Esophagus (tissue), 2 donors: ENCODE measurements at regions not wholly inside any gene's neighbourhood (a gene's known extent, or its start where the extent isn't known, plus 50 kb on each side); places are given as distances from the start of the nearest gene placed in this dataset.

Experiments
- H3K27ac ChIP-seq, 2 donors: one replicate each; pipeline ENCODE4 v1.5.1; 2013; ENCODE audit warnings: low read depth in 2 of 2, mild to moderate bottlenecking in 2 of 2, inconsistent platforms in 1 of 2, low read length in 1 of 2, moderate library complexity in 1 of 2
- H3K27me3 ChIP-seq, 2 donors: one replicate each; pipeline ENCODE4 v1.6.1; 2013; ENCODE audit warnings: low read length in 2 of 2, control low read depth in 1 of 2, mild to moderate bottlenecking in 1 of 2; ENCODE audit not compliant: insufficient read depth in 2 of 2, control insufficient read depth in 1 of 2
- H3K36me3 ChIP-seq, 2 donors: one replicate each; pipeline ENCODE4 v1.6.1; 2013; ENCODE audit warnings: low read length in 1 of 2; ENCODE audit not compliant: control insufficient read depth in 2 of 2, insufficient read depth in 2 of 2
- H3K4me1 ChIP-seq, 2 donors: one replicate each; pipeline ENCODE4 v1.6.1; 2013; ENCODE audit warnings: low read length in 1 of 2; ENCODE audit not compliant: control insufficient read depth in 2 of 2, insufficient read depth in 2 of 2
- H3K4me3 ChIP-seq, 2 donors: one replicate each; pipeline ENCODE4 v1.5.1; 2013; ENCODE audit warnings: low read length in 2 of 2, mild to moderate bottlenecking in 2 of 2, low read depth in 1 of 2, moderate library complexity in 1 of 2
- H3K9me3 ChIP-seq, 2 donors: one replicate each; pipeline ENCODE4 v1.6.1; 2013; ENCODE audit warnings: mild to moderate bottlenecking in 2 of 2, low read depth in 1 of 2, low read length in 1 of 2, moderate library complexity in 1 of 2; ENCODE audit not compliant: control insufficient read depth in 2 of 2, insufficient read depth in 1 of 2
- WGBS, 2 donors: extraction: QIAGEN DNeasy Blood & Tissue Kit; methylation state at CpG; one replicate each; pipeline ENCODE4 v1.1.7; 2013; 5-methylcytosine and 5-hydroxymethylcytosine counted together
- donor health status: healthy with polysubstance abuse.
- donor health status: Bipolar disorder and iron deficiency.

GRCh38 chr2:41502752-41503151 is 545.1 kb upstream of the PKDCC start:
- H3K27me3 ChIP-seq = no peaks in the 10 kb centered on the region
- no peak overlapping the region for H3K4me3 ChIP-seq
- WGBS, 2 donors = 85 to 90% methylated on average over 1 of the region's 1 CpG
- no peaks in the 10 kb centered on the region for H3K4me1 ChIP-seq
- H3K36me3 ChIP-seq = no peaks in the 10 kb centered on the region
- H3K27ac ChIP-seq = no peak overlapping the region
- H3K9me3 ChIP-seq = peaks cover 0 to 2% of the 10 kb centered on the region in 2 donors

DNA sequence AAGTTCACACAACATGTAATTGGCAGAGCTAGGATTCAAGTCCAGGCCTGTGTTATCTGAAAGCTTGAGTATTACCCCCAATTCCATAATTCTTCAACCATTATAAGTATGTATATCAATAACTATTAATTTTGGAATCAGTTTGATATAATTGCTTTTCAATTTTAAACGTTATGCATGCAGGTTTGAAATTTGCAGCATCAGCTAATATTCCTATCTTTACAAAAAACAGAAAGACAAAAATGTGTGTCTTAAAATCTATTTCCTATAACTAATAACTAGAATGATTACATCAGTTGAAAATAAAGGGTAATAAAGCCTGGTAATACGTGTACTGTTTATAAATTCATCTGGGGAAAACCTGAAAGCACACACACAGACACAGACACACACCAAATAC is 543.3 kb upstream of the PKDCC start:
- Histone ChIP-seq H3K27me3 (no peaks in the 10 kb centered on the region), H3K36me3 (no peaks in the 10 kb centered on the region), H3K4me1 (no peaks in the 10 kb centered on the region), H3K4me3 (no peak overlapping the region), H3K27ac (no peak overlapping the region), H3K9me3 (no peaks in the 10 kb centered on the region)
- WGBS, 2 donors = 70 to 79% methylated on average over 2 of the region's 2 CpGs

GRCh38 chr2:41510108-41510507 is 537.7 kb upstream of the PKDCC start:
- H3K27ac ChIP-seq = no peak overlapping the region
- H3K27me3 ChIP-seq = no peaks in the 10 kb centered on the region
- H3K9me3 ChIP-seq = no peaks in the 10 kb centered on the region
- no peaks in the 10 kb centered on the region for H3K4me1 ChIP-seq
- no peaks in the 10 kb centered on the region for H3K36me3 ChIP-seq
- WGBS, 2 donors = 25 to 30% methylated on average over 4 of the region's 4 CpGs
- H3K4me3 ChIP-seq = no peak overlapping the region

GRCh38 chr2:41521211-41521610 is 526.6 kb upstream of the PKDCC start:
- Histone ChIP-seq H3K9me3 (no peaks in the 10 kb centered on the region), H3K4me1 (no peaks in the 10 kb centered on the region), H3K4me3 (no peak overlapping the region), H3K36me3 (no peaks in the 10 kb centered on the region), H3K27me3 (no peaks in the 10 kb centered on the region), H3K27ac (no peak overlapping the region)

GRCh38 chr2:41527525-41528323 is 520.1 kb upstream of the PKDCC start:
- H3K36me3 ChIP-seq = no peaks in the 10 kb centered on the region
- H3K27ac ChIP-seq = no peak overlapping the region
- no peaks in the 10 kb centered on the region for H3K27me3 ChIP-seq
- no peaks in the 10 kb centered on the region for H3K4me1 ChIP-seq
- no peak overlapping the region for H3K4me3 ChIP-seq
- WGBS, 2 donors = 84 to 85% methylated on average over 6 of the region's 6 CpGs
- no peaks in the 10 kb centered on the region for H3K9me3 ChIP-seq

DNA sequence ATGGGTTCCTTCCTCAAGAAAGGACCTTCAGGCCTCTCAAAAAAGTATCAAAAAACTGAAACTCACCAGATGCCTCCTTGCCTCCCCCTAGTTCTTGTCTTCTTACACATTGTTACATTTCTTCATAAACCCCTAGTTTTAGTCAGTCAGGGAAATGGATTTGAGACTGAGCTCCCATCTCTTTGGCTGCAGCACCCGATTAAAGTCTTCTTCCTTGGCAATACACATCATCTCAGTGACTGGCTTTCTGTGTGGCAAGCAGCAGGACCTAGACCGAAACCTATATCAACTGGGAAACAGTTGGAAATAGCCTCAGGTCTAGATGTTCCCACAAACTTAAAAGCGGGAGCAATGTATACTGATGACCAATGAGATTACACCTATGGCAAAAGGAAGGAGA is 512.2 kb upstream of the PKDCC start:
- Histone ChIP-seq H3K27ac (no peak overlapping the region), H3K27me3 (no peaks in the 10 kb centered on the region), H3K9me3 (no peaks in the 10 kb centered on the region), H3K36me3 (no peaks in the 10 kb centered on the region), H3K4me3 (no peak overlapping the region), H3K4me1 (no peaks in the 10 kb centered on the region)
- WGBS, 2 donors = 85 to 89% methylated on average over 3 of the region's 3 CpGs

DNA sequence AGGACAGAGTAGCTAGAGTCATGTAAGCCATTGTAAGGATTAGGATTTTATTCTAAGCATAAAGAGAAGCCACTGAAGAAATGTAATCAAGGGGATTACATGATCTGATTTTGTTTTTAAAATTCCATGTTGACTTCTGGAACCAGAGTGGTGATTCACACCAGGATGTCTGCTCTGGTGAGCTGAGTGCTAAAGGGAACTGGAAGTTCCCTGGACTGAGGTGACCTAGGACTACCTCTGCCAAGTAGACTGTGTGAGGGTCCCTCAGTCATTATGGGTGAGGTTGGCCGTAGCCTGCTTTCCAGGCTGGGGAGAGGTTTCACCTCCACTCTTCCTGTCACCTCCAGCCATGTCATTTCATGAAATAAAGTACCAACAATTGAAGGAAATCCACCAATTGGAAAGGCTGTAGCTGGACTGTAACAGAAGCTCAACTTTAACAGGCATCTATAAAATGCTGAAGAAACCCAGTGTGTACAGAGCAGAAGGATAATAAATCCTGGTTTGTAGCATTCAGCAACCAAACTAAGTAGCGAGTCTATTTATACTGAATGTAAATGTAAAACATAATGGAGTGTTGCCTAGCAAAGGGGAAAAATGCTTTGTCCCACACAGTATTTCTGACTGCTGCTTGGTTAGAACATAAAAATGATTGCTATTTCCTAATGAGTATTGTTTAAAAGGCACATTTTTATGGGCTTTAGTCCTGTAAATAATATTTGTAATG is 507.4 kb upstream of the PKDCC start:
- no peak overlapping the region for H3K27ac ChIP-seq
- no peaks in the 10 kb centered on the region for H3K36me3 ChIP-seq
- H3K4me3 ChIP-seq = no peak overlapping the region
- no peaks in the 10 kb centered on the region for H3K9me3 ChIP-seq
- no peaks in the 10 kb centered on the region for H3K4me1 ChIP-seq
- 67 to 80% methylated on average over 2 of the region's 2 CpGs for WGBS, 2 donors
- no peaks in the 10 kb centered on the region for H3K27me3 ChIP-seq

DNA sequence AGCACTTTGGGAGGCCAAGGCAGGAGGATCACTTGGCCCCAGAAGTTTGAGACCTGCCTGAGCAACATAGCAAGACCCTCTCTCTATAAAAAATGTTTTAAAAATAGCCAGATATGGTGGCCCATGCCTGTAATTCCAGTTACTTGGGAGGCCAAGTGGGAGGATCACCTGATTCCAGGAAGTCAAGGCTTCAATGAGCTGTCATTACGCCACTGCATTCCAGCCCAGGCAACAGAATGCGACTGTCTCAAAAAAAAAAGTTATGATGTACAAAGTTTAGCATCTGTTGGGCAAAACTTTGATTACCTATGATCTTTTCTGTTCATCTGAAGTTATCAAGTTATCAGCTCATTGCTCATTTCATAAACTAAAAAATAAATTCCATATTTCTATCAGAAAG is 504.1 kb upstream of the PKDCC start:
- no peak overlapping the region for H3K27ac ChIP-seq
- no peaks in the 10 kb centered on the region for H3K4me1 ChIP-seq
- 77 to 95% methylated on average over 2 of the region's 2 CpGs for WGBS, 2 donors
- no peaks in the 10 kb centered on the region for H3K27me3 ChIP-seq
- no peak overlapping the region for H3K4me3 ChIP-seq
- H3K9me3 ChIP-seq = no peaks in the 10 kb centered on the region
- no peaks in the 10 kb centered on the region for H3K36me3 ChIP-seq

GRCh38 chr2:41544709-41545108 is 503.1 kb upstream of the PKDCC start:
- Histone ChIP-seq H3K4me3 (no peak overlapping the region), H3K36me3 (no peaks in the 10 kb centered on the region), H3K9me3 (no peaks in the 10 kb centered on the region), H3K27ac (no peak overlapping the region), H3K27me3 (no peaks in the 10 kb centered on the region), H3K4me1 (no peaks in the 10 kb centered on the region)
- WGBS, 2 donors = 69 to 73% methylated on average over 5 of the region's 5 CpGs

GRCh38 chr2:41546031-41546430 is 501.8 kb upstream of the PKDCC start:
- 72 to 90% methylated on average over 4 of the region's 4 CpGs for WGBS, 2 donors
- Histone ChIP-seq H3K27ac (no peak overlapping the region), H3K4me1 (no peaks in the 10 kb centered on the region), H3K27me3 (no peaks in the 10 kb centered on the region), H3K9me3 (no peaks in the 10 kb centered on the region), H3K4me3 (no peak overlapping the region), H3K36me3 (no peaks in the 10 kb centered on the region)
